Activated naive CD4-positive, alpha-beta T cell treated with Interleukin-2 at 50 U/mL for 16 hours (primary cell): ENCODE measurements at regions not wholly inside any gene's neighbourhood (a gene's known extent, or its start where the extent isn't known, plus 50 kb on each side); places are given as distances from the start of the nearest gene placed in this dataset.

Experiments used
- DNase-seq: peaks from one replicate; pipeline ENCODE4 v3.0.0-alpha.2; 2020

DNA sequence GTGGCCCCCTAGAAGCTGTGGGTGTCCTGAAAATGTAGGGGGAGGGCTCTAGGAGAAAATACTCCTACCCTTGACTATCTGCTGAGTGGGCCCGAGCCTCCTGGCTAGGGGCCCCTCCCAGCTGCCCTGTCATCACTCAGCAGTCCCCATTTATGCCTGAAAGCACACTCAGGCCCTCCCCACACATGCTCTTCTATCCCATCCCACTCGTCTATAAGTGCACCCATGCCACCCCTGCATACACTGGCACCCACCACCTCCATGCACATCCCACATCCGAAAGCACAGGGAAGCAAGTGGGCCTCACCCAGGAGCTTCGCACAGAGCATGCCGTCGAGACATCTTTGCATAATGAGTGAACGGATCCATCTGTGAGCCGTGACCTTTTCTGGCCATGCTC lies 80.4 kb upstream of the POU3F1 start:
- DNase-seq, result no peak

DNA sequence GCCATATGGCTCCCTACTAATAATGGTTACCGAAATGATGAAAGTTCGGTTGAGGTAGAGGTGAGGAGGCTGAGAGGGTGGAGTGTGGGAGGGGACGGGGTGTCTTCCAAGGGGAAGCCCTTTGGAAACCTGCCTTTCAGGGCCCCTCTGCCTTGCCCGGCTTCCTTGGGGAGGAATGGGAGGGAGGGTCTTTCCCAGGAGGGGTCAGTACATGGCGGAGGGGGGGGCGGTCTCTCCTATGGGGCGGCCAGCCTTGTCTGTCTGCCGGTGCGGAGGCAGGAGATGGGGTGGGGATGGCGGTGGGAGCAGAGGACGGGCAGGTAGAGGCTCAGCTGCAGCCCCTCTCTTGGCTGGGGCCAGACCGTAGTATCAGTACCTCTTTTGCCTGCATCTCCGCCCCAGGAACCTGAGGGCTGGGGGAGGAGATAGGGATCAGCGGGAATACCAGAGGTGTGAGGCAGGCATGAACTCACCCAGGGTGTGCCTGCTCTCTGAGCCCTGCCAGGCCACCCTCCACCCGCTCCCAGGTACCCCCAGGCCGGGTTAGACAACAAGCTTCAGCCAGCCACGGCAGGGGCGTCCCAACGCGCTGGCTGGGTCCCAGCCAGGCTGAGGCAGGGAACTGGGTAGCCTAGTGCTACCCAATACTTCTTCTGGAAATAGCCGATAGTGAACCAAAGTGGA lies 79.4 kb upstream of the POU3F1 start:
- DNase-seq, result no peak

DNA sequence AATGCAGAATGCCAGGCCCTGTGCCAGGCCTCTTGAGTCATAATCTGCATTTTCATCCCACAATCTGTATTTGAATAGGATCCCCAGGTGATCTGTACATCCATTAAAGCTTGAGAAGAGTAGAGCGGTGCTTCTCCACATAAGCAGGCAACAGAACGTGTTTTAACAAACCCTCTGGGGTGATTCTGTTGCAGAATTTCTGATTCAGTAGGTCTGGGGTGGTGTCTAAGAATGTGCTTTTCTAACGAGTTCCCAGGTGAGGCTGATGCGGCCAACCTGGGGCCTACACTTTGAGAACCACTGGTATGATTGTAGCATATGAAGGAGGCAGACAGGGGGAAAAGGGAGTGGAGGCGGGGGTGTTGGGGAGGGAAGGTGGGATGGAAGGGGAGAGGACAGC lies 78.4 kb upstream of the POU3F1 start:
- DNase-seq, result no peak

DNA sequence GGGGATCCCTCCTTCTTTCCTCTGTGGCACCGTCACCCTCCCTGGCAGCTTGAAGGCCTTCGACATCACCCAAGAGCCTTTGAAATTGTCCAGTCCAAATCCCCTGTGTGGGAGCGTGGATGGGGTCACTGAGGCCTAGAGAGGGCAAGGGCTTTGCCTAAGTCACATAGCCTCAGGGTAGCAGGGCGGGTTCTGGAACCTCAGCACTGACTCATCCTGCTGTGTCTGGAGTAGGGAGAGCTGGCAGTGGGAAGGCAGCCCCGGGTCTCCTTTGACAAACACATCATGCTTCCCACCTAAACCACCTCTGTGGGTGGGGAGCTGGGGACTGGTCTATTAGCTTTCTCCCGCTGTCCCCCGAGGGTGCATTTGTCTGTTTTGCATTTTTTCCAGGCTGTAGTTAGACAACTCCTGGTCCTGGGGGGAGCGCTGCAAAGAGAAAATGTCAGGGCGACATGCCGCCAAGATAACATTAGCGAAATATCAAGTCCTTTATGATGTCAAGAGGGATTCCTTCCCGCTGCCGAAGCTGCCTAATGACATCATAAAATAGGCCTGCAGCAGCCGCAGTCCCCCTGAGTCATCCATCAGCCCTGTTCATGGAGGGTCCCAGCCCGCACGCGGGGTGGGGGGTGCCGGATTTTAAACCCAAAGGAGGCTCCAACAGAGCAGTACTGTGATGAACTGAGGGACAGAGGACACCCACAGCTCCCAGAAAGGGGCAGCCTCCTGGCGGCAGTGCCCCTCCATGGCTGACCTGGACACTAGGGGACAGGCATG lies 77.0 kb upstream of the POU3F1 start:
- DNase-seq, result no peak

GRCh38 chr1:38121231-38121680 lies 74.7 kb upstream of the POU3F1 start:
- DNase-seq, result no peak

- no peak for DNase-seq
Observed at GRCh38 chr1:38120552-38121230, 74.1 kb upstream of the POU3F1 start.

DNA sequence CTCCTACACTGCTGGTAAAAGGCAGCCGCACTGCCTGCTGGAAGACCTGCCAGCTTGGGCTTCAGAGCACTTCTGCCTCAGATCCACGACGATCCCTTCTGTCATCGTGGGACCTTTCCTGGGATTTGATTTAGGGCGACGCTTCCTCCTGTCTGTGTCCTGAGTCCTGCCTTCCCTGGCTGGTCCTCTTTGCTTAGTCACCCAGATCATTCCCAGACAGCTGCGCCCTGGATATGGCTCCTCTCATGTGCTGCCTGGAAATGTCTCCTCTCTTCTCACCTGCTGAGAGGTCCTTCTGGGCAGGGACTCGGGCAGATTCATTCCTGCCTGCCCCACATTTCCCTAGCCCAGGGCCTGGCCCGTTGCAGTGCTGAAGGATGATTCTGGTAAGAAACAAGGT lies 72.4 kb upstream of the POU3F1 start:
- no peak for DNase-seq

DNA sequence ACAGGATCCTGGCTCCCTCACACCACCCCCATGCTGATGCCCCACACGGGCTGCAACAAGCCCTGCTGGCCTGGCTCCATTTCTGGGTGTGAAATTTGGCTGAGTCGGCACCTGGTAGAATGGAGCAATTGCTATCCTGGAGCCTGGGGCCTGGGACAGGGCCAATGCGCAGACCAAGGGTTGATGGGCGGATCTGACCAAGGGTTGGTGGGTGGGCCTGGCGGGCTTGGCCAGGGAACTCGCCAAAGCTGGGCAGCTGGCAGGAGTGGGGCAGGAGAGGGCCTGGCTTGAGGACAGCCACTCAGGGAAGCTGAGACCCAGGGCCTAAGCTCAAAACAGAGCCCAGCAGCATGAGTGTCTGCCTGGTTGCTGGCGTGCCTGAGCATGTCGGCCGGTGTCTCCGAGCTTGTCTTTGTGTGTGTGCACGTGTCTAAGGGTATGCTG lies 70.9 kb upstream of the POU3F1 start:
- DNase-seq, result no peak

GRCh38 chr1:38115682-38116202 lies 69.1 kb upstream of the POU3F1 start:
- DNase-seq, result no peak

DNA sequence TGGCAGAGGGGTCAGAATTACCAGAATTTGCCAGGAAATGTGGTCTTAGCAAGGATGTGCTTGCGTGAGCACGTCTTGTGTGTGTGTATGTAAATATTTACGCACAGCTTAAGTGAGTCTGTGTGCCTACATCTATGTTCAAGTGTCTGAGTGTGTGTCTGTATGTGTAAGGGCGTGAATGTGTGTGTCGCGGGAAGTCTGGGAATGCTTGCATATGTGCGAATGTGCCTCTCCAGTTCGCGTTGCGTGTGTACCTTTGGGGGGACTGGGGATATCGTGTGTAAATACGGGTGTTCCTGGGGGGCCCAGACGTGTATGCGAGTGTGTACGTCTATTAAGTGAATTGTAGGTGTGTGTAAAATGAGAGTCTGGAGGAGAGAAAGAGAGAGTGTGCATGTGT lies 68.6 kb upstream of the POU3F1 start:
- no peak for DNase-seq

- no peak for DNase-seq
Observed at GRCh38 chr1:38114241-38115026, 67.8 kb upstream of the POU3F1 start.

GRCh38 chr1:38113159-38113666 lies 66.6 kb upstream of the POU3F1 start:
- DNase-seq, result no peak

DNA sequence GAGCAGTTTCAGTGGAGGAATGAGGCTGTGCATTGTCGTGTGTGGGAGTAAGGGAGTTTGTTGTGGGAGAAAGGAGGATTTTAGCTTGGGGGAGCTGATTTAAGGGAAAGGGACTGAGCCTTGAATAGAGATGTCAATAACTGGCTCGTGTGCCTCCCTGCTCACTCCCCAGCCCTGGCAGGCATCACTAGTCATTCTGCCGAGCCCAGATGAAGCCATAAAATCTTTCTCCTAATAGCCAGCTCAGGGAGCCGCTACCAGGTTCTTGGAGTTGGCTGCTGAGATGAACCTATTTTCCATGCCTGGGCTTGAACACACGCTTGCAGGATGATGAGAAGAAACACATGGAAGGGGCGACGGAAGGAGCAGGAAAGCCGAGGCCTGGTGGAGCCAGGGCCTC lies 65.0 kb upstream of the POU3F1 start:
- DNase-seq, result no peak

- no peak for DNase-seq
Observed at GRCh38 chr1:38105267-38105666, 58.7 kb upstream of the POU3F1 start.

GRCh38 chr1:38102636-38103035 lies 56.0 kb upstream of the POU3F1 start:
- no peak for DNase-seq

DNA sequence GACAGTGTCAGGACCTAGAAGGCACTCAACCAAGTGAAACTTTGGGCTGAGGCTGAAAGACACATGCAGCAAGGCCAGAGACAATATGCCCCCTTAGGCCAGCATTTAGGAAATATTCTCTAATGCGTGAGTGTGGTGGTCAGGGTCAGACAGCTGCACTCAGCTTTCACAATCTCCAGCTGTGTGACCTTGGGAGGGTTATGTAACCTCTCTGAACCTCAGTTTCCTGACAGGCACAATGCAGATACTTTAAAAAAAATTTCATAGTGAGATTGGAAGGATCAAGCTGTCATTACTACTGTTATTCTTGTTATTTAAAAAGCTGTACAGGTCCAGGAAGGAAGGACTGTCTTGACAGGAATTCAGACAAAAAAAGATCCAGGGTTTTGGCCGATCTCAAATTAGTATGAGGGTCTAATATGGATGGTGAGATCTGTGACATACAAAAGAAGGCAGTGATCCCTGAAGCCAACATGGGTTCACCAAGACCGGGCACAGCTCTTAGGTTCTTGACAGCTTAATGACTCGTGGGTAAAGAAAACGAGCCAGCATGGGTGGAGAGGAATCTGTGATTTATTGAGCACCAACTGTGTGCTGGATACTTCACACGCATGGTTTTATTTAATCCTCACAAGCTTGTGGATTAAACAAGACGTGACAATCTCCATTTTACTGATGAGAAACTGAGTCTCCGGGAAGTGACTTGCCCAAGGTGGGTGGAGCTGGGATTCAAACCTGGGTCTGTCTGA lies 54.6 kb upstream of the POU3F1 start:
- no peak for DNase-seq

DNA sequence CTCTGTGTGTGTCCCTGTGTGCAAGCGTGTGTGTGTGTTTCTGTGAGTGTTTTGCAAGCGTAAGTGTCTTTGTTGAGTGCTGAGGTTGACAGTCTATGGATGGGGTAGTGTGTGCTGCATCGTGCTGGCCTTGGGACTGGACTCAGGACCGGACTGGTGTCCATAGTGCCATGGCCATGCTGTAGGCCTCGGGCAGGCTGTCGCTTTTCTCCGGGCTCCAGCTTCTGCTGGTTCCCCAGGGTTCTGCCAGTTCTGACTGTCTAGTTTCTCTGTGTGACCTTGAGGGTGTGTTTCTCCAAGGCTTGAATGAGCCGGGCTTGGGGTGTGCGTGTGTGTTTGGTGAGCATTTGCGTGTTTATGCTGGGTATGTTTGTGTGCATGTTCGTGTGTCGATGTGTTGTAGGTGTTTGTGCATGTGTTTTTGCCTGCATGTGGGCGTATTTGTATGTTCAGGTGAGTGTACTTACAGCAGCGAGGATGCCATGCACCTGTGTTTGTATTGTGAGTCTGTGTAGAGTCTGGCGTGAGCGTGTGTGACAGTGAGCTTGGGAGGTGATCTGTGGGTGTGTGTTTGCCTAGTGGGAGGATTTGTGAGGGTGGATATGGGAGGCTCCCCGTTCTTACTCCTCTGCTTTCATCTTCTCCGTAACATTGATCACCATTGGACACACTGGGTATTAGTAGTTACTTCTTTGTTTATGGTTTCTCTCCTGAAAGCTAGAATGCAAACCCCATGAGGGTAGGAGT lies 51.7 kb upstream of the POU3F1 start:
- no peak for DNase-seq

- no peak for DNase-seq
Observed at GRCh38 chr1:38097284-38097898, 50.8 kb upstream of the POU3F1 start.
